Inflammatory macrophage (primary cell): ENCODE measurements at regions not wholly inside any gene's neighbourhood (a gene's known extent, or its start where the extent isn't known, plus 50 kb on each side); places are given as distances from the start of the nearest gene placed in this dataset.
A peak's percentile ranks its signal among the peaks of the same experiment; 100 is the strongest.

Source experiments
- DNase-seq, 2 donors: peaks; one replicate each; pipeline ENCODE4 v3.0.0-alpha.2; 2020 to 2022

- DNase-seq: no peak
Observed at GRCh38 chr2:42888321-42889245, 96.2 kb upstream of the HAAO start.

GRCh38 chr2:42886921-42887320 is 94.5 kb upstream of the HAAO start:
- DNase-seq: no peak

- DNase-seq: peak in 1 of 2 donors; percentile 34
Observed at GRCh38 chr2:42882756-42883155, 90.4 kb upstream of the HAAO start.

- peak; percentile 55 to 70 for DNase-seq
Observed at GRCh38 chr2:42881732-42882131, 89.3 kb upstream of the HAAO start.

- no peak for DNase-seq
Observed at GRCh38 chr2:42880738-42881690, 88.6 kb upstream of the HAAO start.

- no peak for DNase-seq
Observed at GRCh38 chr2:42879913-42880737, 87.7 kb upstream of the HAAO start.

GRCh38 chr2:42879121-42879705 is 86.8 kb upstream of the HAAO start:
- DNase-seq: no peak

GRCh38 chr2:42878581-42878980 is 86.2 kb upstream of the HAAO start:
- DNase-seq: no peak

- DNase-seq: no peak
Observed at GRCh38 chr2:42877936-42878335, 85.6 kb upstream of the HAAO start.

GRCh38 chr2:42877511-42877910 is 85.1 kb upstream of the HAAO start:
- no peak for DNase-seq

- DNase-seq: no peak
Observed at GRCh38 chr2:42876326-42876751, 84.0 kb upstream of the HAAO start.

GRCh38 chr2:42875880-42876279 is 83.5 kb upstream of the HAAO start:
- no peak for DNase-seq

GRCh38 chr2:42874949-42875801 is 82.8 kb upstream of the HAAO start:
- DNase-seq: no peak

- peak; percentile 26 to 77 for DNase-seq
Observed at GRCh38 chr2:42872721-42873120, 80.3 kb upstream of the HAAO start.

GRCh38 chr2:42871372-42871771 is 79.0 kb upstream of the HAAO start:
- no peak for DNase-seq

- no peak for DNase-seq
Observed at GRCh38 chr2:42868874-42869273, 76.5 kb upstream of the HAAO start.

GRCh38 chr2:42868096-42868495 is 75.7 kb upstream of the HAAO start:
- DNase-seq: no peak

GRCh38 chr2:42867093-42868065 is 75.0 kb upstream of the HAAO start:
- no peak for DNase-seq
